ENCODE measurements at regions not wholly inside any gene's neighbourhood (a gene's known extent, or its start where the extent isn't known, plus 50 kb on each side); places are given as distances from the start of the nearest gene placed in this dataset.

GRCh38 chr3:184440151-184440550 is 60.3 kb downstream of the CHRD start:
- no peak for TF ChIP-seq CTCF (IDR thresholded peaks at IDR 0.05; ENCODE audit: low read length)
- TF ChIP-seq EZH2 (optimal IDR thresholded peaks at IDR 0.05; ENCODE audit: low read depth, low read length), result no peak
- no peak for TF ChIP-seq EZH2phosphoT487 (IDR thresholded peaks at IDR 0.05; ENCODE audit: low read length)

Measured in MM.1S (cell line).